Activated T-helper 2 cell treated with anti-CD3 and anti-CD28 coated beads, Interferon-gamma antibody, Interleukin-2, Interleukin-4, amounts not matched to agents 10 μg/mL and 5 μg/mL and 100 μg/mL, durations not matched to agents 14 hours and 24 hours and 36 hours (primary cell): ENCODE measurements at regions not wholly inside any gene's neighbourhood (a gene's known extent, or its start where the extent isn't known, plus 50 kb on each side); places are given as distances from the start of the nearest gene placed in this dataset.

Experiments used
- DNase-seq: peaks from one replicate; pipeline ENCODE4 v3.0.0; 2021; ENCODE audit warnings: low spot score
- H3K27ac Mint-ChIP-seq: one replicate; pipeline ENCODE4 v1.8.0; 2021; ENCODE audit warnings: mixed read lengths
- H3K27me3 Mint-ChIP-seq: one replicate; pipeline ENCODE4 v1.8.0; 2021; ENCODE audit warnings: low read depth, mixed read lengths
- H3K36me3 Mint-ChIP-seq: one replicate; pipeline ENCODE4 v1.8.0; 2021; ENCODE audit warnings: low read depth, mixed read lengths
- H3K4me1 Mint-ChIP-seq: one replicate; pipeline ENCODE4 v1.8.0; 2021; ENCODE audit warnings: low read depth, mixed read lengths
- H3K4me3 Mint-ChIP-seq: one replicate; pipeline ENCODE4 v1.8.0; 2021; ENCODE audit warnings: low read depth, mild to moderate bottlenecking, moderate library complexity, mixed read lengths
- H3K9me3 Mint-ChIP-seq: one replicate; pipeline ENCODE4 v1.8.0; 2021; ENCODE audit warnings: mixed read lengths
- intact Hi-C: fragments of 100-400 bp; cut with micrococcal nuclease; formaldehyde crosslinking; loops from one replicate; pipeline ENCODE4 v1.15.1; 2023

DNA sequence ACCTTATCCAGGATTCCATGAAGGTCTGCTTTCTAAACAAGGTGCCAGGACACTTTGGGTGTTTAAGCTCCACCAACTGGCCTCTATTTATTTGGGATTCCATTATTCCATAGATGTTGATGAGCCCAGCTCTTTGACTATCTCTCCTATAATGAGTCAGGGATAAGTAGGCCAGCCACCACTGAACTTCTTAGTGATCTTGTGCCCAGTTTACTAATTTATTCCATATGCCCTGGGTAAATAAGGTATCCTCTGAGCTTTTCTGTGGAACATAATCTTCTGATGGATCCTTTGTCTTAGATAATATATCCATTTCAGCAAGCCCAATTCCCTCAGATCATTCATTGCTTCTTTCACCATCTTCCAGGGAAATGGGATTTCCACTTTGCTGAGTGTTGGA, 535.0 kb downstream of the FOXG1 start:
- Mint-ChIP-seq H3K4me3 (no peak overlapping the region), H3K9me3 (peaks cover 66% of the 10 kb centered on the region), H3K36me3 (no peaks in the 10 kb centered on the region), H3K27ac (no peak overlapping the region), H3K27me3 (no peaks in the 10 kb centered on the region), H3K4me1 (no peaks in the 10 kb centered on the region)
- intact Hi-C loops, result no loop called here
- no peak for DNase-seq

- no peak overlapping the region for H3K4me3 Mint-ChIP-seq
- H3K9me3 Mint-ChIP-seq, result peaks cover 39% of the 10 kb centered on the region
- no peaks in the 10 kb centered on the region for H3K27me3 Mint-ChIP-seq
- DNase-seq, result no peak
- no peaks in the 10 kb centered on the region for H3K4me1 Mint-ChIP-seq
- H3K27ac Mint-ChIP-seq, result no peak overlapping the region
- intact Hi-C loops, result no loop called here
- H3K36me3 Mint-ChIP-seq, result no peaks in the 10 kb centered on the region
Measured at GRCh38 chr14:29310210-29310609, 543.6 kb downstream of the FOXG1 start.

GRCh38 chr14:29310757-29311156, 544.2 kb downstream of the FOXG1 start:
- Mint-ChIP-seq H3K9me3 (peaks cover 37% of the 10 kb centered on the region), H3K27ac (no peak overlapping the region), H3K4me3 (no peak overlapping the region), H3K36me3 (no peaks in the 10 kb centered on the region), H3K27me3 (no peaks in the 10 kb centered on the region), H3K4me1 (no peaks in the 10 kb centered on the region)
- intact Hi-C loops, result no loop called here
- no peak for DNase-seq

- Mint-ChIP-seq H3K27ac (no peak overlapping the region), H3K9me3 (peaks cover 41% of the 10 kb centered on the region), H3K4me1 (no peaks in the 10 kb centered on the region), H3K27me3 (no peaks in the 10 kb centered on the region), H3K4me3 (no peak overlapping the region), H3K36me3 (no peaks in the 10 kb centered on the region)
- DNase-seq, result no peak
- intact Hi-C loops, result no loop called here
Measured at GRCh38 chr14:29311983-29312382, 545.4 kb downstream of the FOXG1 start.

- intact Hi-C loops, result no loop called here
- H3K27ac Mint-ChIP-seq, result no peak overlapping the region
- no peak for DNase-seq
- H3K36me3 Mint-ChIP-seq, result no peaks in the 10 kb centered on the region
- no peak overlapping the region for H3K4me3 Mint-ChIP-seq
- H3K4me1 Mint-ChIP-seq, result no peaks in the 10 kb centered on the region
- H3K27me3 Mint-ChIP-seq, result no peaks in the 10 kb centered on the region
- peaks cover 59% of the 10 kb centered on the region for H3K9me3 Mint-ChIP-seq
Measured at GRCh38 chr14:29316936-29317335, 550.3 kb downstream of the FOXG1 start.

DNA sequence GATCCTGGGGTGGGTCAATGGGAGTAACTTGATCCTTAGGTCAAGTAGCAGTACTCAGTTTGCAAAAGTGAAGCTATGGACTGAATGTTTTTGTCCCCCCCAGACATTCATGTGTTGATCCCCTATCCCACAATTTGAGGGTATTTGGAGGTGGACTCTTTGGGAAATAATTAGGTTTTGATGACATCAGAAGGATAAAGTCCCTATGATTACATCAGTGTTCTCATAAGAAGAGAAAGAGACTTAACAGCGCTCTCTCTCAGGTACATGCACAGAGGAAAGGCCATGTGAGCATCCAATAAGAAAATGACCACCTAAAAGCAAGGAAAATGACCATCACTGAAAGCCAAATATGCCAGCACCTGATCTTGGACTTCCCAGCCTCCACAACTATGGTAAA, 550.8 kb downstream of the FOXG1 start:
- Mint-ChIP-seq H3K27ac (no peak overlapping the region), H3K27me3 (no peaks in the 10 kb centered on the region), H3K4me3 (no peak overlapping the region), H3K9me3 (peaks cover 59% of the 10 kb centered on the region), H3K4me1 (no peaks in the 10 kb centered on the region), H3K36me3 (no peaks in the 10 kb centered on the region)
- intact Hi-C loops, result no loop called here
- no peak for DNase-seq

GRCh38 chr14:29320286-29320685, 553.7 kb downstream of the FOXG1 start:
- no peak for DNase-seq
- Mint-ChIP-seq H3K4me1 (no peaks in the 10 kb centered on the region), H3K27me3 (no peaks in the 10 kb centered on the region), H3K27ac (no peak overlapping the region), H3K9me3 (peaks cover 55% of the 10 kb centered on the region), H3K36me3 (no peaks in the 10 kb centered on the region), H3K4me3 (no peak overlapping the region)
- intact Hi-C loops, result no loop called here

- no peak for DNase-seq
- Mint-ChIP-seq H3K4me1 (no peaks in the 10 kb centered on the region), H3K9me3 (peaks cover 57% of the 10 kb centered on the region), H3K27me3 (no peaks in the 10 kb centered on the region), H3K4me3 (no peak overlapping the region), H3K36me3 (no peaks in the 10 kb centered on the region), H3K27ac (no peak overlapping the region)
- intact Hi-C loops, result no loop called here
Measured at GRCh38 chr14:29321646-29322045, 555.1 kb downstream of the FOXG1 start.

GRCh38 chr14:29339494-29340172, 573.0 kb downstream of the FOXG1 start:
- Mint-ChIP-seq H3K4me3 (no peak overlapping the region), H3K27ac (no peak overlapping the region)
- intact Hi-C loops, result no loop called here

DNA sequence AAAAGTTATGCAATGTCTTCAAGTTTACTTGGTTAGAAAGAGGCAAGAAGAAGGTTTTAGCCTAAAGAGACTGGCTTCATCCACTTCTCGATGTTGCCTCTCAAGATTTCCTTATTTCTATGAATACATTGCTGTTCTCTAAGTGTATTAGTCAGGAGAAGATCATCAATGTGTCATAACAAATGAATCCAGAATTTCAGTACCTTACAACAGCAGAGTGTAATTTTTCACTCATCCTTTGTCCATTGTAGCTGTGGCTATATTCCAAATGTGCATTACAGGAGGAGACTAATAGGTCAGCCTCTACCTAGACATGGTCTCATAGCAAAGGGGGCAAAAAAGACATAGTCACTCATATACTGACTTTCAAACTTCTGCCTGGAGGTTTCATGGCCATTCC, 579.1 kb downstream of the PRKD1 start:
- Mint-ChIP-seq H3K36me3 (no peaks in the 10 kb centered on the region), H3K4me1 (no peaks in the 10 kb centered on the region), H3K9me3 (peaks cover 24% of the 10 kb centered on the region), H3K27me3 (no peaks in the 10 kb centered on the region), H3K4me3 (no peak overlapping the region), H3K27ac (no peak overlapping the region)
- DNase-seq, result no peak
- intact Hi-C loops, result no loop called here

More at GRCh38 chr14:29339494-29340172, 573.0 kb downstream of the FOXG1 start:
- DNase-seq, result no peak
- no peaks in the 10 kb centered on the region for H3K27me3 Mint-ChIP-seq
- peaks cover 40% of the 10 kb centered on the region for H3K9me3 Mint-ChIP-seq
- no peaks in the 10 kb centered on the region for H3K4me1 Mint-ChIP-seq
- H3K36me3 Mint-ChIP-seq, result no peaks in the 10 kb centered on the region

DNA sequence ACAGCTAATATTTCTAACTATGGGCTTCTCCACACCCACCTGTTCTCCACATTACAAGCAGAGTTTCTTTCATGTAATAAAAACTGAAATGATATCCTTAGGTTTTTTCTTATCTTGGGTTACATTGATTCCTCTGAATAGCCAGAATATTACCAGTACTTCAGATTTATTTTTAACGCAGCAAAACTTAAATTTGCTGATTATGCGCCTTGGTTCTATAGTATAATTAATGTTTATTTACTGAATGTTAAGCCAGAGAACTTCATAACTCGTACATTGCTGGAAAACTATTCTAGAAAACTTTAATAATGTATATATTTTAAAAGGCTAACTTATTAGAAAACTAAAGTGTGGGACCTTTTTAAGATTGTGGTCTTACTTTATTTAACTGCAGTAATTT, 577.2 kb downstream of the PRKD1 start:
- Mint-ChIP-seq H3K4me1 (no peaks in the 10 kb centered on the region), H3K27me3 (no peaks in the 10 kb centered on the region), H3K9me3 (peaks cover 31% of the 10 kb centered on the region), H3K27ac (no peak overlapping the region), H3K4me3 (no peak overlapping the region), H3K36me3 (no peaks in the 10 kb centered on the region)
- DNase-seq, result no peak
- intact Hi-C loops, result no loop called here

DNA sequence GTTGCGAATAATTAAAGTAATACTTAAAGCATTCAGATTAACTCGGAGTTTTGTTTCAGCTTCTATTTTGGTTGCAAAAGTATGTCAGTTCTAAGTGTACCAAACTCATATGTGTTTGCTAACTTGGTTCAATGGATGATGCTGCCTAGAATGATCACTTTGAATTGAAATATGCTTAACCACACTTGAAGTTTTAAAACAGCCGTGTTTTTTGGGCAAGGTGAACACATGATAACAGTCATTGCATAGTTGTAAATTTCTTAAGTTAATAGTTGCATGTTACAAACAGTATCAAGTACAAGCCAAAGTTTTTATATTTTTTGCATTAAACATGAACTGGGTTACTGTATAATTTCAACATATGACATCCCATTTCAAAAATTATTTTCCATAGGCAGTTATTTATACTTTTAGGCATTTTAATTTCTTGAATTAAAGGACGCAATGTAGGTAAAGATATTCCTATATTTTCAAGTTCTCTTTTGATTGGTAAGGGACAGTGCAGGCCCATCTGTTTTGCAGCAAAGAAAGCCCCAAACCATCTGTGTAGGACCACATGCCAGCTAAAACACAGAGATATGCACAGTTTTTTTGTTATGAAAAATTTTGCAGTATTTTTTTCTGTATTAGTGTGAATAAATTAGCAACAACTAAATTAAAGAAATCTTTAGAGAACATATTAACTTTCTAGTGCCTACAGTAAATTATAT, 575.5 kb downstream of the PRKD1 start:
- Mint-ChIP-seq H3K4me3 (no peak overlapping the region), H3K36me3 (no peaks in the 10 kb centered on the region)
- intact Hi-C loops, result no loop called here

DNA sequence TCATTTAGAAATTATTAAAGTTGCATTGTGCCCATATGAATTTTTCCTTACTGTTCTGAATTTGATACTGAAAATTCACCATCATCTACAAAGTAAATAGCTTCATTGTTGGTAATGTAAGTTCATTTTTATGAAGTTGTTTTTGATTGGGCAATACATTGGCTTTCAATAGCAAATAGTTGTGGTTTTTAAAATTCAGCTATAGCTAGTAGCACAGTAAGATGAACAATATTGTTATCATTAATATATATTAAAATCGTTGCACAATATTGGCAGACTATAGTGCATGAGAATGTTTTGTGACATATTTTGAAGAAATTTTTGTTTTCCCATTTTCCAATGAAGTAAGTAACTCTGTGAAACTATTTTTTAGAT, 575.0 kb downstream of the PRKD1 start:
- Mint-ChIP-seq H3K9me3 (peaks cover 41% of the 10 kb centered on the region), H3K27ac (no peak overlapping the region), H3K27me3 (no peaks in the 10 kb centered on the region), H3K36me3 (no peaks in the 10 kb centered on the region), H3K4me3 (no peak overlapping the region), H3K4me1 (no peaks in the 10 kb centered on the region)
- DNase-seq, result no peak
- intact Hi-C loops, result no loop called here

More for the DNA sequence above, 575.5 kb downstream of the PRKD1 start:
- Mint-ChIP-seq H3K27me3 (no peaks in the 10 kb centered on the region), H3K9me3 (peaks cover 36% of the 10 kb centered on the region), H3K27ac (no peak overlapping the region), H3K4me1 (no peaks in the 10 kb centered on the region)
- no peak for DNase-seq
